ENCODE measurements at regions not wholly inside any gene's neighbourhood (a gene's known extent, or its start where the extent isn't known, plus 50 kb on each side); places are given as distances from the start of the nearest gene placed in this dataset.

GRCh38 chr20:23207826-23208540 is 121.9 kb upstream of the CD93 start (continued):
- TF ChIP-seq, protein P1, sequence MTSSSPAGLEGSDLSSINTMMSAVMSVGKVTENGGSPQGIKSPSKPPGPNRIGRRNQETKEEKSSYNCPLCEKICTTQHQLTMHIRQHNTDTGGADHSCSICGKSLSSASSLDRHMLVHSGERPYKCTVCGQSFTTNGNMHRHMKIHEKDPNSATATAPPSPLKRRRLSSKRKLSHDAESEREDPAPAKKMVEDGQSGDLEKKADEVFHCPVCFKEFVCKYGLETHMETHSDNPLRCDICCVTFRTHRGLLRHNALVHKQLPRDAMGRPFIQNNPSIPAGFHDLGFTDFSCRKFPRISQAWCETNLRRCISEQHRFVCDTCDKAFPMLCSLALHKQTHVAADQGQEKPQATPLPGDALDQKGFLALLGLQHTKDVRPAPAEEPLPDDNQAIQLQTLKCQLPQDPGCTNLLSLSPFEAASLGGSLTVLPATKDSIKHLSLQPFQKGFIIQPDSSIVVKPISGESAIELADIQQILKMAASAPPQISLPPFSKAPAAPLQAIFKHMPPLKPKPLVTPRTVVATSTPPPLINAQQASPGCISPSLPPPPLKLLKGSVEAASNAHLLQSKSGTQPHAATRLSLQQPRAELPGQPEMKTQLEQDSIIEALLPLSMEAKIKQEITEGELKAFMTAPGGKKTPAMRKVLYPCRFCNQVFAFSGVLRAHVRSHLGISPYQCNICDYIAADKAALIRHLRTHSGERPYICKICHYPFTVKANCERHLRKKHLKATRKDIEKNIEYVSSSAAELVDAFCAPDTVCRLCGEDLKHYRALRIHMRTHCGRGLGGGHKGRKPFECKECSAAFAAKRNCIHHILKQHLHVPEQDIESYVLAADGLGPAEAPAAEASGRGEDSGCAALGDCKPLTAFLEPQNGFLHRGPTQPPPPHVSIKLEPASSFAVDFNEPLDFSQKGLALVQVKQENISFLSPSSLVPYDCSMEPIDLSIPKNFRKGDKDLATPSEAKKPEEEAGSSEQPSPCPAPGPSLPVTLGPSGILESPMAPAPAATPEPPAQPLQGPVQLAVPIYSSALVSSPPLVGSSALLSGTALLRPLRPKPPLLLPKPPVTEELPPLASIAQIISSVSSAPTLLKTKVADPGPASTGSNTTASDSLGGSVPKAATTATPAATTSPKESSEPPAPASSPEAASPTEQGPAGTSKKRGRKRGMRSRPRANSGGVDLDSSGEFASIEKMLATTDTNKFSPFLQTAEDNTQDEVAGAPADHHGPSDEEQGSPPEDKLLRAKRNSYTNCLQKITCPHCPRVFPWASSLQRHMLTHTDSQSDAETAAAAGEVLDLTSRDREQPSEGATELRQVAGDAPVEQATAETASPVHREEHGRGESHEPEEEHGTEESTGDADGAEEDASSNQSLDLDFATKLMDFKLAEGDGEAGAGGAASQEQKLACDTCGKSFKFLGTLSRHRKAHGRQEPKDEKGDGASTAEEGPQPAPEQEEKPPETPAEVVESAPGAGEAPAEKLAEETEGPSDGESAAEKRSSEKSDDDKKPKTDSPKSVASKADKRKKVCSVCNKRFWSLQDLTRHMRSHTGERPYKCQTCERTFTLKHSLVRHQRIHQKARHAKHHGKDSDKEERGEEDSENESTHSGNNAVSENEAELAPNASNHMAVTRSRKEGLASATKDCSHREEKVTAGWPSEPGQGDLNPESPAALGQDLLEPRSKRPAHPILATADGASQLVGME (CRISPR knock-in tag; IDR thresholded peaks at IDR 0.05), result no peak
- TF ChIP-seq C11orf30 (IDR thresholded peaks at IDR 0.05; ENCODE audit: low read depth) (no peak), MEF2D (tag; conservative IDR thresholded peaks at IDR 0.05; ENCODE audit: low read depth) (no peak)
- TF ChIP-seq, protein P2, sequence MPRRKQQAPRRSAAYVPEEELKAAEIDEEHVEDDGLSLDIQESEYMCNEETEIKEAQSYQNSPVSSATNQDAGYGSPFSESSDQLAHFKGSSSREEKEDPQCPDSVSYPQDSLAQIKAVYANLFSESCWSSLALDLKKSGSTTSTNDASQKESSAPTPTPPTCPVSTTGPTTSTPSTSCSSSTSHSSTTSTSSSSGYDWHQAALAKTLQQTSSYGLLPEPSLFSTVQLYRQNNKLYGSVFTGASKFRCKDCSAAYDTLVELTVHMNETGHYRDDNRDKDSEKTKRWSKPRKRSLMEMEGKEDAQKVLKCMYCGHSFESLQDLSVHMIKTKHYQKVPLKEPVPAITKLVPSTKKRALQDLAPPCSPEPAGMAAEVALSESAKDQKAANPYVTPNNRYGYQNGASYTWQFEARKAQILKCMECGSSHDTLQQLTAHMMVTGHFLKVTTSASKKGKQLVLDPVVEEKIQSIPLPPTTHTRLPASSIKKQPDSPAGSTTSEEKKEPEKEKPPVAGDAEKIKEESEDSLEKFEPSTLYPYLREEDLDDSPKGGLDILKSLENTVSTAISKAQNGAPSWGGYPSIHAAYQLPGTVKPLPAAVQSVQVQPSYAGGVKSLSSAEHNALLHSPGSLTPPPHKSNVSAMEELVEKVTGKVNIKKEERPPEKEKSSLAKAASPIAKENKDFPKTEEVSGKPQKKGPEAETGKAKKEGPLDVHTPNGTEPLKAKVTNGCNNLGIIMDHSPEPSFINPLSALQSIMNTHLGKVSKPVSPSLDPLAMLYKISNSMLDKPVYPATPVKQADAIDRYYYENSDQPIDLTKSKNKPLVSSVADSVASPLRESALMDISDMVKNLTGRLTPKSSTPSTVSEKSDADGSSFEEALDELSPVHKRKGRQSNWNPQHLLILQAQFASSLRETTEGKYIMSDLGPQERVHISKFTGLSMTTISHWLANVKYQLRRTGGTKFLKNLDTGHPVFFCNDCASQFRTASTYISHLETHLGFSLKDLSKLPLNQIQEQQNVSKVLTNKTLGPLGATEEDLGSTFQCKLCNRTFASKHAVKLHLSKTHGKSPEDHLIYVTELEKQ (CRISPR knock-in tag; IDR thresholded peaks at IDR 0.05), result no peak
